Cardiac muscle cell (in vitro differentiated cells and primary cell): ENCODE measurements at regions not wholly inside any gene's neighbourhood (a gene's known extent, or its start where the extent isn't known, plus 50 kb on each side); places are given as distances from the start of the nearest gene placed in this dataset.

Experiments used
- DNase-seq, 2 donors: peaks; one replicate each; pipeline versions ENCODE4 v3.0.0 to v3.0.0-alpha.2; 2010 to 2017; ENCODE audit warnings: low read depth in 1 of 2, low spot score in 1 of 2
- H3K27ac ChIP-seq: fragments of 200-600 bp; sonication (generic); 2 replicates; pipeline ENCODE4 v1.5.1; 2016
- H3K27me3 ChIP-seq: fragments of 200-600 bp; sonication (generic); 2 replicates; pipeline ENCODE4 v1.6.0; 2016; ENCODE audit warnings: control low read depth
- H3K36me3 ChIP-seq: fragments of 200-600 bp; sonication (generic); 2 replicates; pipeline ENCODE4 v1.5.1; 2016; ENCODE audit warnings: control low read depth
- H3K4me1 ChIP-seq: fragments of 200-600 bp; sonication (generic); 2 replicates; pipeline ENCODE4 v1.8.1; 2017; ENCODE audit warnings: low read depth, mild to moderate bottlenecking, mixed run types
- H3K4me3 ChIP-seq: fragments of 200-600 bp; sonication (generic); 2 replicates; pipeline ENCODE4 v1.5.1; 2016; ENCODE audit warnings: mild to moderate bottlenecking
- H3K9me3 ChIP-seq: fragments of 200-600 bp; sonication (generic); 2 replicates; pipeline ENCODE4 v1.5.1; 2017; ENCODE audit warnings: low read depth, mild to moderate bottlenecking, control low read depth
- CTCF ChIP-seq: IDR thresholded peaks from 2 replicates; pipeline ENCODE4 v1.5.1; 2012; ENCODE audit warnings: low read depth, mild to moderate bottlenecking, low read length

- no peak for TF ChIP-seq CTCF
- Histone ChIP-seq H3K27ac (no peak overlapping the region), H3K4me3 (no peak overlapping the region), H3K36me3 (no peaks in the 10 kb centered on the region), H3K27me3 (no peaks in the 10 kb centered on the region), H3K4me1 (no peaks in the 10 kb centered on the region), H3K9me3 (no peaks in the 10 kb centered on the region)
- no peak for DNase-seq
Observed at GRCh38 chr14:60589442-60589841, 59.8 kb downstream of the SIX1 start.

- Histone ChIP-seq H3K4me1 (no peaks in the 10 kb centered on the region), H3K27me3 (no peaks in the 10 kb centered on the region), H3K4me3 (no peak overlapping the region), H3K27ac (no peak overlapping the region), H3K36me3 (no peaks in the 10 kb centered on the region), H3K9me3 (no peaks in the 10 kb centered on the region)
- no peak for DNase-seq
- TF ChIP-seq CTCF, result no peak
Observed at GRCh38 chr14:60590991-60591414, 58.3 kb downstream of the SIX1 start.
